ENCODE measurements at regions not wholly inside any gene's neighbourhood (a gene's known extent, or its start where the extent isn't known, plus 50 kb on each side); places are given as distances from the start of the nearest gene placed in this dataset.
A peak's percentile ranks its signal among the peaks of the same experiment; 100 is the strongest.

DNA sequence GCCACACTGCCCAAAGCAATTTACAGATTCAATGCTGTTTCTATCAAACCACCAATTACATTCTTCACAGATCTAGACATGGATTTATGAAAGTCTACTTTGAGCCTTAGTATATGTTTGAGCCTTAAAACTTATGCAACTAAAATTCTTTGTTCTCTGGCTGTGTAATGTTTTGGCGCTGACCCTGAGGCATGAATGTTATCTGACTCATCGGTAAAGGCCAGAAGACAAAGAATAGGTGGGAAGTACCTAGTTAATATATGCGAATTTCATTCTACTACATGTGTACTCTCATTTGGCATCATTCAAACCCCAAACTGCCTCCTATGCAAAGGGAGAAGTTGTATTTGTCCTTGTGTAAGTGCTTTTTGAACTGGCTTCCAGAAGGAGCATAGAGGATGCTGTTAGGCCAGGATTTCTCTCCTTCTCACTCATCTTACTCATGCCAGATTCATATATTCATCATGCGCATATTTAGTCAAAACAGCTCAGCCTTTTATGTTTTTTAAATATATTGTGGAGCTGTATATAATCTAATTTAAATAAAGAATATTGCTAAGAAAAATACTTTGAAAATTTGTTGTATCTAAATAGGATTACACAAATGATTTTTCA lies 204.2 kb downstream of the NFKBIZ start:
- peaks cover 12% of the 10 kb centered on the region for H3K9me3 ChIP-seq (replicated peaks; ENCODE audit: control insufficient read depth, insufficient read depth, low read length)
- ChIA-PET SMC1A (ENCODE audit: uncharacterized antibody, unreplicated experiment) (interaction anchor here (0.6 to 9.6 kb wide), 14 partner anchors 14 to 241 kb away, joined by 3 to 145 read pairs (median 3); no protein-coding TSS in a partner anchor), RAD21 (ENCODE audit: unreplicated experiment) (interaction anchor here (0.9 to 2.4 kb wide), 5 partner anchors 15 to 244 kb away, joined by 3 to 14 read pairs (median 5); no protein-coding TSS in a partner anchor), CTCF (interaction anchor here (0.9 to 1.6 kb wide), 5 partner anchors 14 to 172 kb away, joined by 3 to 6 read pairs (median 3); no protein-coding TSS in a partner anchor), POLR2A (interaction anchor here (0.6 to 1.1 kb wide), 2 partner anchors 15 to 211 kb away, joined by 3 read pairs; no protein-coding TSS in a partner anchor)
- no peak overlapping the region for H2AFZ ChIP-seq (ENCODE audit: control insufficient read depth, low read depth, low read length)
- no peaks in the 10 kb centered on the region for H3K79me2 ChIP-seq (ENCODE audit: control insufficient read depth, insufficient read depth, low read length)
- intact Hi-C loops (cut with micrococcal nuclease; ENCODE audit: unreplicated experiment), result no loop called here
- H3K27me3 ChIP-seq (replicated peaks in 1 of 2; ENCODE audit: control insufficient read depth in 2 of 2, insufficient read depth in 2 of 2, low read length in 1 of 2), result no peaks in the 10 kb centered on the region
- in situ Hi-C loops (cut with MboI), result no loop called here
- DNase-seq (ENCODE audit: low read depth, low spot score) (no peak), ATAC-seq (peak; percentile 78), FAIRE-seq (no peak)
- H4K20me1 ChIP-seq (ENCODE audit: control insufficient read depth, insufficient read depth), result no peaks in the 10 kb centered on the region
- H3K9ac ChIP-seq (ENCODE audit: control insufficient read depth, insufficient read depth, low read length), result no peak overlapping the region
- 8% methylated on average over 4 of the region's 4 CpGs for WGBS (ENCODE audit: insufficient coverage, insufficient replicate concordance, low lambda C conversion rate, missing lambda C conversion rate)
- no peak overlapping the region for H3K27ac ChIP-seq (ENCODE audit: control insufficient read depth, insufficient read depth)
- BruUV-seq (replicated peaks), result no TSS peak
- H3K36me3 ChIP-seq (ENCODE audit: control insufficient read depth in 2 of 2, insufficient read depth in 2 of 2, low read length in 1 of 2), result no peaks in the 10 kb centered on the region
- H3K4me2 ChIP-seq (ENCODE audit: control insufficient read depth, insufficient read depth), result no peak overlapping the region
- peaks cover 15% of the 10 kb centered on the region for H3K4me1 ChIP-seq (ENCODE audit: control insufficient read depth, insufficient read depth, low read length)
- no peak overlapping the region for H3K4me3 ChIP-seq
- TF ChIP-seq STAT1 (conservative IDR thresholded peaks at IDR 0.05), result no peak
- TF ChIP-seq NR2C1 (IDR thresholded peaks at IDR 0.05), result 0 out of 2 replicates have a peak, but pooled peaks have one; percentile 12
- TF ChIP-seq, protein P1, sequence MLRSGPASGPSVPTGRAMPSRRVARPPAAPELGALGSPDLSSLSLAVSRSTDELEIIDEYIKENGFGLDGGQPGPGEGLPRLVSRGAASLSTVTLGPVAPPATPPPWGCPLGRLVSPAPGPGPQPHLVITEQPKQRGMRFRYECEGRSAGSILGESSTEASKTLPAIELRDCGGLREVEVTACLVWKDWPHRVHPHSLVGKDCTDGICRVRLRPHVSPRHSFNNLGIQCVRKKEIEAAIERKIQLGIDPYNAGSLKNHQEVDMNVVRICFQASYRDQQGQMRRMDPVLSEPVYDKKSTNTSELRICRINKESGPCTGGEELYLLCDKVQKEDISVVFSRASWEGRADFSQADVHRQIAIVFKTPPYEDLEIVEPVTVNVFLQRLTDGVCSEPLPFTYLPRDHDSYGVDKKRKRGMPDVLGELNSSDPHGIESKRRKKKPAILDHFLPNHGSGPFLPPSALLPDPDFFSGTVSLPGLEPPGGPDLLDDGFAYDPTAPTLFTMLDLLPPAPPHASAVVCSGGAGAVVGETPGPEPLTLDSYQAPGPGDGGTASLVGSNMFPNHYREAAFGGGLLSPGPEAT (IDR thresholded peaks at IDR 0.05; ENCODE audit: low read depth), result peak; percentile 37; the same call in 1 of the 2 replicates
- TF ChIP-seq CHD4 (IDR thresholded peaks at IDR 0.05), result no peak
- 0 out of 2 replicates have a peak, but pooled peaks have one; percentile 15 for TF ChIP-seq SMARCA5 (IDR thresholded peaks at IDR 0.05)
- TF ChIP-seq, protein P2, sequence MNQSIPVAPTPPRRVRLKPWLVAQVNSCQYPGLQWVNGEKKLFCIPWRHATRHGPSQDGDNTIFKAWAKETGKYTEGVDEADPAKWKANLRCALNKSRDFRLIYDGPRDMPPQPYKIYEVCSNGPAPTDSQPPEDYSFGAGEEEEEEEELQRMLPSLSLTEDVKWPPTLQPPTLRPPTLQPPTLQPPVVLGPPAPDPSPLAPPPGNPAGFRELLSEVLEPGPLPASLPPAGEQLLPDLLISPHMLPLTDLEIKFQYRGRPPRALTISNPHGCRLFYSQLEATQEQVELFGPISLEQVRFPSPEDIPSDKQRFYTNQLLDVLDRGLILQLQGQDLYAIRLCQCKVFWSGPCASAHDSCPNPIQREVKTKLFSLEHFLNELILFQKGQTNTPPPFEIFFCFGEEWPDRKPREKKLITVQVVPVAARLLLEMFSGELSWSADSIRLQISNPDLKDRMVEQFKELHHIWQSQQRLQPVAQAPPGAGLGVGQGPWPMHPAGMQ (IDR thresholded peaks at IDR 0.05; ENCODE audit: borderline replicate concordance), result no peak
- 0 out of 2 replicates have a peak, but pooled peaks have one; percentile 26 for TF ChIP-seq ZNF217 (IDR thresholded peaks at IDR 0.05)
- peak; percentile 50; the same call in 1 of the 2 replicates for TF ChIP-seq MTA2 (IDR thresholded peaks at IDR 0.05; ENCODE audit: low read depth)
- TF ChIP-seq EP300 (IDR thresholded peaks at IDR 0.05; ENCODE audit: borderline replicate concordance in 1 of 2, control insufficient read depth in 1 of 2, low read depth in 2 of 2, low read length in 2 of 2), result 0 out of 4 replicates have a peak, but pooled peaks of 1 of the 2 experiments have one; percentile 52
- no peak for TF ChIP-seq ZNF207 (IDR thresholded peaks at IDR 0.05; ENCODE audit: borderline replicate concordance)
- no peak for TF ChIP-seq RELA (IDR thresholded peaks at IDR 0.05; ENCODE audit: borderline replicate concordance, partially characterized antibody)
- TF ChIP-seq DPF2 (IDR thresholded peaks at IDR 0.05), result peak; percentile 31; the same call in 1 of the 2 replicates
- TF ChIP-seq NFXL1 (IDR thresholded peaks at IDR 0.05; ENCODE audit: borderline replicate concordance), result no peak
- no peak for TF ChIP-seq NBN (IDR thresholded peaks at IDR 0.05)
- TF ChIP-seq, protein P3, sequence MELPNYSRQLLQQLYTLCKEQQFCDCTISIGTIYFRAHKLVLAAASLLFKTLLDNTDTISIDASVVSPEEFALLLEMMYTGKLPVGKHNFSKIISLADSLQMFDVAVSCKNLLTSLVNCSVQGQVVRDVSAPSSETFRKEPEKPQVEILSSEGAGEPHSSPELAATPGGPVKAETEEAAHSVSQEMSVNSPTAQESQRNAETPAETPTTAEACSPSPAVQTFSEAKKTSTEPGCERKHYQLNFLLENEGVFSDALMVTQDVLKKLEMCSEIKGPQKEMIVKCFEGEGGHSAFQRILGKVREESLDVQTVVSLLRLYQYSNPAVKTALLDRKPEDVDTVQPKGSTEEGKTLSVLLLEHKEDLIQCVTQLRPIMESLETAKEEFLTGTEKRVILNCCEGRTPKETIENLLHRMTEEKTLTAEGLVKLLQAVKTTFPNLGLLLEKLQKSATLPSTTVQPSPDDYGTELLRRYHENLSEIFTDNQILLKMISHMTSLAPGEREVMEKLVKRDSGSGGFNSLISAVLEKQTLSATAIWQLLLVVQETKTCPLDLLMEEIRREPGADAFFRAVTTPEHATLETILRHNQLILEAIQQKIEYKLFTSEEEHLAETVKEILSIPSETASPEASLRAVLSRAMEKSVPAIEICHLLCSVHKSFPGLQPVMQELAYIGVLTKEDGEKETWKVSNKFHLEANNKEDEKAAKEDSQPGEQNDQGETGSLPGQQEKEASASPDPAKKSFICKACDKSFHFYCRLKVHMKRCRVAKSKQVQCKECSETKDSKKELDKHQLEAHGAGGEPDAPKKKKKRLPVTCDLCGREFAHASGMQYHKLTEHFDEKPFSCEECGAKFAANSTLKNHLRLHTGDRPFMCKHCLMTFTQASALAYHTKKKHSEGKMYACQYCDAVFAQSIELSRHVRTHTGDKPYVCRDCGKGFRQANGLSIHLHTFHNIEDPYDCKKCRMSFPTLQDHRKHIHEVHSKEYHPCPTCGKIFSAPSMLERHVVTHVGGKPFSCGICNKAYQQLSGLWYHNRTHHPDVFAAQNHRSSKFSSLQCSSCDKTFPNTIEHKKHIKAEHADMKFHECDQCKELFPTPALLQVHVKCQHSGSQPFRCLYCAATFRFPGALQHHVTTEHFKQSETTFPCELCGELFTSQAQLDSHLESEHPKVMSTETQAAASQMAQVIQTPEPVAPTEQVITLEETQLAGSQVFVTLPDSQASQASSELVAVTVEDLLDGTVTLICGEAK (IDR thresholded peaks at IDR 0.05; ENCODE audit: borderline replicate concordance), result no peak
- 0 out of 2 replicates have a peak, but pooled peaks have one; percentile 22 for TF ChIP-seq BCL11A (IDR thresholded peaks at IDR 0.05; ENCODE audit: low read depth, low read length)
- peak; percentile 46 for TF ChIP-seq NR2F1 (conservative IDR thresholded peaks at IDR 0.05)
- no peak for TF ChIP-seq POU2F2 (IDR thresholded peaks at IDR 0.05; ENCODE audit: borderline replicate concordance, low read depth, low read length)
